ENCODE measurements at regions not wholly inside any gene's neighbourhood (a gene's known extent, or its start where the extent isn't known, plus 50 kb on each side); places are given as distances from the start of the nearest gene placed in this dataset.

- ChIA-PET POLR2A (no interaction called here), CTCF (interaction anchor here (0.7 kb wide), 2 partner anchors 12 to 586 kb away, joined by 3 read pairs; no protein-coding TSS in a partner anchor)
- Mint-ChIP-seq H3K27ac (no peak overlapping the region), H3K4me3 (no peak overlapping the region), H3K9me3 (ENCODE audit: low read depth) (no peaks in the 10 kb centered on the region), H3K27me3 (no peaks in the 10 kb centered on the region), H3K4me1 (no peaks in the 10 kb centered on the region), H3K36me3 (ENCODE audit: low read depth) (no peaks in the 10 kb centered on the region)
- ATAC-seq (no peak), DNase-seq (no peak)
- intact Hi-C loops (cut with DNase I, micrococcal nuclease): no loop called here
These were observed 248.3 kb downstream of the C1orf94 start for GRCh38 chr1:34425046-34425445.

DNA sequence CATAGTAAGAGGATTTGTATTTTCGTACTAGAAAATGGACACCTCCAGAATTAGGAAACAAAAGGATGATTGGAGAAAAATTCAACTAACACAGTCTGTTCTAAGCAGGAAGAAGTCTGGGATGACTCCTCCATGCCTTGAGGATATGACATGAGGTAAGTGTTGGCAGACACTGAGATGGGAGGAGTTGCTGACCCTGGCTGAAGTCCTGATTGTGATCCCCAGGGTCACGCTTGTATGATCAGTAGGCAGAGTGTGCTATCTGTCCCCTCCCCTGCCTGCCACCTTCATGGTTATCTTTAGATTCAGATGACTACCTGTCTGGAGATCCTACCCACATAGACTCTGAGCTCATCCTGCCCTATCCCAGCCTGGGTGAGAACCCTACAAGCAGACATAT is 249.1 kb downstream of the C1orf94 start:
- no peak for DNase-seq
- ChIA-PET CTCF (no interaction called here), POLR2A (no interaction called here)

DNA sequence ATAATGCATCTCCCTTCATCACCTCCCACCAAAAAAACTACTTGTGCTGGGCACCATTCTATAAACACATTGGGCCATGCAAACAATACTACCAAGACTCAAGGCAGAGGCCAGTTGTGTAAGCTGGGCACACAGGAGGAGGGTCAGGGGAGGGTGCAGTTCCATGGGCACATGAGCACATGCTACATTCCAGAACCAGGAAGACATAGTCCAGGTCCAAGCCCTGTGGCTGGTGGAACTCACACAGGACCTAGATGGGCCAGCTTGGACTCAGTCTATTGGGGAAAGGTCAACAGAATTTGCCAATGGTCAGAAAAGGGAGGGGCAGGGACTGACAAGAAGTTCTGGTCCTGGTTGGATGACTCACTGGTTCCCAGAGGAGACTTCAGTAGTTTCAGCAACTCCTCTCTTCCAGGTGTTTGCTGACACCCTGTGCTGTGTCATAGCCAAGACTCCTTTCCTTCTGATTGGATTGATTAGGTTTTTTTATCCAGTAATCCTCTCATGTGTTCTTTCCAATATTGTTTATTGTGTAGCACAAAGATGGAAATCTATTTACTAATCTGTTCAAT is 249.7 kb downstream of the C1orf94 start:
- ChIA-PET CTCF (no interaction called here), POLR2A (no interaction called here)
- intact Hi-C loops (cut with DNase I, micrococcal nuclease): no loop called here
- Mint-ChIP-seq H3K36me3 (ENCODE audit: low read depth) (no peaks in the 10 kb centered on the region), H3K27me3 (no peaks in the 10 kb centered on the region), H3K4me3 (no peak overlapping the region), H3K9me3 (ENCODE audit: low read depth) (no peaks in the 10 kb centered on the region), H3K27ac (no peak overlapping the region), H3K4me1 (no peaks in the 10 kb centered on the region)
- DNase-seq (no peak), ATAC-seq (no peak)

More for the DNA sequence above, 249.1 kb downstream of the C1orf94 start:
- no peaks in the 10 kb centered on the region for H3K9me3 Mint-ChIP-seq (ENCODE audit: low read depth)
- ATAC-seq: no peak
- no peaks in the 10 kb centered on the region for H3K27me3 Mint-ChIP-seq
- intact Hi-C loops (cut with DNase I, micrococcal nuclease): no loop called here
- H3K4me3 Mint-ChIP-seq: no peak overlapping the region
- no peaks in the 10 kb centered on the region for H3K36me3 Mint-ChIP-seq (ENCODE audit: low read depth)
- H3K27ac Mint-ChIP-seq: no peak overlapping the region
- H3K4me1 Mint-ChIP-seq: no peaks in the 10 kb centered on the region

DNA sequence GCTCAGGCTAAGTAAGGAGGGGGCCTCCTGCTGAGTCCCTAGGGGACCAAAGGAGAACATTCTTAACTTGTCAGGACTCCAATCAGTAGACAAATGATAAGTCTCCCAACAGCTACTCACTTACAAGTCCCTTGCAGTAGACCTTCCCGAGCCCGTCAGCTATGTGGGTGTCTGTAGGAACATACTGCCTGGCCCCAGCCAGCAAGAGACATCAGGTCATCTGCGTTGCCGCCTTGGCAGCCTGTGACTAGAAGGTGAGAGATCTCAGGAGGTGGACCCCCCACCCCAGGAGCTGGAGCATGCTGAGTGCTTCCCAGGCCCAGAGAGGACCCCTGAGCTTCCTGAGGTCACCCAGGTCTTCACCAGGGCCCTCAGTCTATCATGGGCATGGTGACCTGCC is 250.5 kb downstream of the C1orf94 start:
- intact Hi-C loops (cut with DNase I, micrococcal nuclease): no loop called here
- no peak for DNase-seq
- Mint-ChIP-seq H3K27ac (no peak overlapping the region), H3K27me3 (no peaks in the 10 kb centered on the region), H3K4me3 (no peak overlapping the region), H3K4me1 (no peaks in the 10 kb centered on the region), H3K9me3 (ENCODE audit: low read depth) (no peaks in the 10 kb centered on the region), H3K36me3 (ENCODE audit: low read depth) (no peaks in the 10 kb centered on the region)
- ATAC-seq: no peak
- POLR2A ChIA-PET: no interaction called here
- CTCF ChIA-PET: no interaction called here

- Mint-ChIP-seq H3K4me3 (no peak overlapping the region), H3K4me1 (no peaks in the 10 kb centered on the region), H3K27ac (no peak overlapping the region), H3K36me3 (ENCODE audit: low read depth) (no peaks in the 10 kb centered on the region), H3K27me3 (peaks cover 5% of the 10 kb centered on the region), H3K9me3 (ENCODE audit: low read depth) (no peaks in the 10 kb centered on the region)
- DNase-seq: no peak
- POLR2A ChIA-PET: no interaction called here
- intact Hi-C loops (cut with DNase I, micrococcal nuclease): no loop called here
- ATAC-seq: no peak
- CTCF ChIA-PET: no interaction called here
These were observed 256.4 kb downstream of the C1orf94 start for GRCh38 chr1:34433099-34433498.

- DNase-seq (no peak), ATAC-seq (no peak)
- Mint-ChIP-seq H3K36me3 (ENCODE audit: low read depth) (no peaks in the 10 kb centered on the region), H3K27me3 (peaks cover 10% of the 10 kb centered on the region), H3K9me3 (ENCODE audit: low read depth) (no peaks in the 10 kb centered on the region), H3K27ac (no peak overlapping the region), H3K4me3 (no peak overlapping the region), H3K4me1 (no peaks in the 10 kb centered on the region)
- ChIA-PET POLR2A (no interaction called here), CTCF (no interaction called here)
- intact Hi-C loops (cut with DNase I, micrococcal nuclease): no loop called here
These were observed 260.1 kb downstream of the C1orf94 start for GRCh38 chr1:34436836-34437235.

- H3K36me3 Mint-ChIP-seq (ENCODE audit: low read depth): no peaks in the 10 kb centered on the region
- no peak overlapping the region for H3K27ac Mint-ChIP-seq
- peaks cover 14% of the 10 kb centered on the region for H3K27me3 Mint-ChIP-seq
- intact Hi-C loops (cut with DNase I, micrococcal nuclease): no loop called here
- POLR2A ChIA-PET: no interaction called here
- CTCF ChIA-PET: interaction anchor here (0.5 to 0.7 kb wide), 3 partner anchors 42 to 828 kb away, joined by 3 to 4 read pairs (median 3); no protein-coding TSS in a partner anchor
- no peak for DNase-seq
- no peak for ATAC-seq
- no peaks in the 10 kb centered on the region for H3K4me1 Mint-ChIP-seq
- no peaks in the 10 kb centered on the region for H3K9me3 Mint-ChIP-seq (ENCODE audit: low read depth)
- H3K4me3 Mint-ChIP-seq: no peak overlapping the region
These were observed 264.8 kb downstream of the C1orf94 start for GRCh38 chr1:34441259-34442069.

- Mint-ChIP-seq H3K9me3 (ENCODE audit: low read depth) (no peaks in the 10 kb centered on the region), H3K4me1 (no peaks in the 10 kb centered on the region), H3K36me3 (ENCODE audit: low read depth) (no peaks in the 10 kb centered on the region), H3K27ac (no peak overlapping the region), H3K27me3 (peaks cover 16% of the 10 kb centered on the region), H3K4me3 (no peak overlapping the region)
- POLR2A ChIA-PET: no interaction called here
- DNase-seq (no peak), ATAC-seq (no peak)
- CTCF ChIA-PET: no interaction called here
- intact Hi-C loops (cut with DNase I, micrococcal nuclease): no loop called here
These were observed 267.8 kb downstream of the C1orf94 start for GRCh38 chr1:34444516-34444915.

- peaks cover 14% of the 10 kb centered on the region for H3K27me3 Mint-ChIP-seq
- POLR2A ChIA-PET: no interaction called here
- no peaks in the 10 kb centered on the region for H3K4me1 Mint-ChIP-seq
- no peaks in the 10 kb centered on the region for H3K36me3 Mint-ChIP-seq (ENCODE audit: low read depth)
- H3K27ac Mint-ChIP-seq: no peak overlapping the region
- intact Hi-C loops (cut with DNase I, micrococcal nuclease): no loop called here
- H3K9me3 Mint-ChIP-seq (ENCODE audit: low read depth): no peaks in the 10 kb centered on the region
- ATAC-seq (no peak), DNase-seq (no peak)
- H3K4me3 Mint-ChIP-seq: no peak overlapping the region
- CTCF ChIA-PET: no interaction called here
These were observed 273.6 kb downstream of the C1orf94 start for GRCh38 chr1:34450325-34450724.

GRCh38 chr1:34452451-34452850 is 275.7 kb downstream of the C1orf94 start:
- Mint-ChIP-seq H3K27me3 (peaks cover 7% of the 10 kb centered on the region), H3K9me3 (ENCODE audit: low read depth) (no peaks in the 10 kb centered on the region), H3K4me1 (no peaks in the 10 kb centered on the region), H3K36me3 (ENCODE audit: low read depth) (no peaks in the 10 kb centered on the region), H3K27ac (no peak overlapping the region), H3K4me3 (no peak overlapping the region)
- ATAC-seq (no peak), DNase-seq (no peak)
- CTCF ChIA-PET: no interaction called here
- POLR2A ChIA-PET: no interaction called here
- intact Hi-C loops (cut with DNase I, micrococcal nuclease): no loop called here

DNA sequence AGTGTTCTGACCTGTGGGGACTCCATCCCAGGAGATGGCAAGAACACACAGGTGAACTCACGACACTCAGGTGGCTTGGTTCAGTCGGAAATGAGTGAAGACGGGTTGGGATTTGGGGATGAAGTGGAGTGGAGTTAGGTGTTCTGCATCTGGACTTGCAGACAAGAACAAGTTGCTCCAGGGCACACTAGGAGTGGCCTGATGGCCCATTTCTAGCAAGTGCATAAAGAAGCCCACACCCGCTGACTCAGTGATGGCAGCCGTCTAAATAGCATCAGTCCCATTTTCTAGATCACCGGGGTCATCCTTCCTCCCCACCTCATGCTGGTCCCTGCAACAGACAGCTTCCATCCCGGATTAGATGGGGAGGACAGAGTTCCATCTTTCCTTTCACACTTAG is 278.4 kb downstream of the C1orf94 start:
- intact Hi-C loops (cut with DNase I, micrococcal nuclease): no loop called here
- Mint-ChIP-seq H3K27me3 (peaks cover 7% of the 10 kb centered on the region), H3K27ac (no peak overlapping the region), H3K4me3 (no peak overlapping the region), H3K9me3 (ENCODE audit: low read depth) (no peaks in the 10 kb centered on the region), H3K4me1 (no peaks in the 10 kb centered on the region), H3K36me3 (ENCODE audit: low read depth) (no peaks in the 10 kb centered on the region)
- ChIA-PET CTCF (no interaction called here), POLR2A (no interaction called here)
- no peak for ATAC-seq
- no peak for DNase-seq

DNA sequence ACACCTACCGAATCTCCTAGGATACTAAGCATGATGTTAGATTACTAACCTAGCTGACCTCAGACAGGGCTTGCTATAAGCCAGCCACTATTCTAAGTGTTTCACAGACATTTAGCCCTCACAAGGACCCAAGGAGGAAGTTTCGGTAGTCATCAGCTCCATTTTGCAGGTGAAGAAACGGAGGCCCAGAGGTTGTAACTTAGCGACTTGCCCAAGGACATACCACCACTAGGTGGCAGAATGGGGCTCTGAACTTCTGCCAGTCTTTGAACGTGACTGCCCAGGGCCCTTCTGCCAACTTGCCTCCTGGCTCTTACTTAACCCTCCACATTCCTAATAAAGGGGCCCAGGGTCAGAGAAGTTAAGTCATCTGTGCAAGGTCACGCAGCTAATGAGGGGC is 283.5 kb downstream of the C1orf94 start:
- ChIA-PET POLR2A (no interaction called here), CTCF (interaction anchor here (0.6 to 2.0 kb wide), 12 partner anchors 11 to 285 kb away, joined by 3 to 22 read pairs (median 3); no protein-coding TSS in a partner anchor)
- Mint-ChIP-seq H3K27me3 (peaks cover 9% of the 10 kb centered on the region), H3K4me3 (no peak overlapping the region), H3K36me3 (ENCODE audit: low read depth) (no peaks in the 10 kb centered on the region), H3K9me3 (ENCODE audit: low read depth) (no peaks in the 10 kb centered on the region), H3K4me1 (no peaks in the 10 kb centered on the region), H3K27ac (no peak overlapping the region)
- intact Hi-C loops (cut with DNase I, micrococcal nuclease): loop anchor here (1.0 to 5.0 kb wide), 5 partner anchors 138 to 283 kb away; no protein-coding TSS in a partner anchor
- DNase-seq (peak; percentile 76), ATAC-seq (no peak)

All from activated CD4-positive, alpha-beta T cell treated with anti-CD3 and anti-CD28 coated beads for 36 hours (primary cell).